GM12873 (cell line): ENCODE measurements at regions not wholly inside any gene's neighbourhood (a gene's known extent, or its start where the extent isn't known, plus 50 kb on each side); places are given as distances from the start of the nearest gene placed in this dataset.

Experiments used
- CTCF ChIP-seq: IDR thresholded peaks from 2 replicates; pipeline ENCODE4 v1.5.1; 2012; ENCODE audit warnings: low read depth, mild to moderate bottlenecking, moderate library complexity, low read length, control low read depth; ENCODE audit not compliant: insufficient read depth; ENCODE audit errors: missing control alignments

- TF ChIP-seq CTCF = no peak
Measured at GRCh38 chr4:107213410-107213809, 177.3 kb upstream of the DKK2 start.

GRCh38 chr4:107212565-107212964 lies 176.5 kb upstream of the DKK2 start:
- no peak for TF ChIP-seq CTCF

GRCh38 chr4:107210450-107211239 lies 174.5 kb upstream of the DKK2 start:
- TF ChIP-seq CTCF = no peak

GRCh38 chr4:107203733-107204132 lies 167.6 kb upstream of the DKK2 start:
- TF ChIP-seq CTCF = no peak

- TF ChIP-seq CTCF = no peak
Measured at GRCh38 chr4:107202744-107203143, 166.6 kb upstream of the DKK2 start.

GRCh38 chr4:107197121-107197520 lies 161.0 kb upstream of the DKK2 start:
- no peak for TF ChIP-seq CTCF

- TF ChIP-seq CTCF = no peak
Measured at GRCh38 chr4:107196312-107196711, 160.2 kb upstream of the DKK2 start.
